ENCODE measurements at regions not wholly inside any gene's neighbourhood (a gene's known extent, or its start where the extent isn't known, plus 50 kb on each side); places are given as distances from the start of the nearest gene placed in this dataset.

- no peak for TF ChIP-seq CTCF (IDR thresholded peaks at IDR 0.05)
These were observed 51.1 kb upstream of the GRIK3 start for GRCh38 chr1:37085393-37085792.

- no peak for TF ChIP-seq CTCF (IDR thresholded peaks at IDR 0.05)
These were observed 55.4 kb upstream of the GRIK3 start for GRCh38 chr1:37089750-37090149.

GRCh38 chr1:37090671-37091070, 56.4 kb upstream of the GRIK3 start:
- no peak for TF ChIP-seq CTCF (IDR thresholded peaks at IDR 0.05)

GRCh38 chr1:37092937-37093336, 58.6 kb upstream of the GRIK3 start:
- TF ChIP-seq CTCF (IDR thresholded peaks at IDR 0.05) = no peak

GRCh38 chr1:37094302-37094701, 60.0 kb upstream of the GRIK3 start:
- no peak for TF ChIP-seq CTCF (IDR thresholded peaks at IDR 0.05)

GRCh38 chr1:37096523-37096922, 62.2 kb upstream of the GRIK3 start:
- TF ChIP-seq CTCF (IDR thresholded peaks at IDR 0.05) = peak; percentile 31; the same call in 1 of the 2 replicates

- TF ChIP-seq CTCF (IDR thresholded peaks at IDR 0.05) = no peak
These were observed 63.4 kb upstream of the GRIK3 start for GRCh38 chr1:37097731-37098130.

- no peak for TF ChIP-seq CTCF (IDR thresholded peaks at IDR 0.05)
These were observed 63.9 kb upstream of the GRIK3 start for GRCh38 chr1:37098237-37098636.

All from LNCAP (cell line).